Stimulated activated CD8-positive, alpha-beta memory T cell treated with anti-CD3 and anti-CD28 coated beads, Interleukin-7, amount 100 ng/mL, for 48 hours (primary cell): ENCODE measurements at regions not wholly inside any gene's neighbourhood (a gene's known extent, or its start where the extent isn't known, plus 50 kb on each side); places are given as distances from the start of the nearest gene placed in this dataset.

Experiments
- DNase-seq, 2 donors: peaks; one replicate each; pipeline ENCODE4 v3.0.0-alpha.2; 2020; ENCODE audit warnings: low read depth in 1 of 2; ENCODE audit errors: extremely low read depth in 1 of 2

- no peak for DNase-seq
Observed at GRCh38 chr4:15270201-15270600, 157.6 kb upstream of the C1QTNF7 start.

GRCh38 chr4:15286041-15286440, 141.8 kb upstream of the C1QTNF7 start:
- DNase-seq = no peak

GRCh38 chr4:15291122-15291521, 136.7 kb upstream of the C1QTNF7 start:
- no peak for DNase-seq

- no peak for DNase-seq
Observed at GRCh38 chr4:15293711-15294110, 134.1 kb upstream of the C1QTNF7 start.

GRCh38 chr4:15294202-15294601, 133.6 kb upstream of the C1QTNF7 start:
- no peak for DNase-seq

GRCh38 chr4:15294832-15295231, 133.0 kb upstream of the C1QTNF7 start:
- DNase-seq = no peak

GRCh38 chr4:15295421-15296162, 132.2 kb upstream of the C1QTNF7 start:
- no peak for DNase-seq

GRCh38 chr4:15297344-15297743, 130.5 kb upstream of the C1QTNF7 start:
- no peak for DNase-seq

GRCh38 chr4:15299627-15300026, 128.2 kb upstream of the C1QTNF7 start:
- no peak for DNase-seq

GRCh38 chr4:15303052-15303641, 124.7 kb upstream of the C1QTNF7 start:
- no peak for DNase-seq

GRCh38 chr4:15314974-15315373, 112.9 kb upstream of the C1QTNF7 start:
- no peak for DNase-seq

- DNase-seq = no peak
Observed at GRCh38 chr4:15317246-15317645, 110.6 kb upstream of the C1QTNF7 start.

GRCh38 chr4:15318621-15319348, 109.0 kb upstream of the C1QTNF7 start:
- DNase-seq = no peak

- DNase-seq = no peak
Observed at GRCh38 chr4:15320121-15320678, 107.6 kb upstream of the C1QTNF7 start.

GRCh38 chr4:15322006-15322405, 105.8 kb upstream of the C1QTNF7 start:
- DNase-seq = no peak

GRCh38 chr4:15325987-15326386, 101.8 kb upstream of the C1QTNF7 start:
- DNase-seq = no peak

GRCh38 chr4:15327311-15328298, 100.2 kb upstream of the C1QTNF7 start:
- DNase-seq = no peak

- DNase-seq = no peak
Observed at GRCh38 chr4:15331930-15332329, 95.9 kb upstream of the C1QTNF7 start.

- no peak for DNase-seq
Observed at GRCh38 chr4:15332377-15332776, 95.5 kb upstream of the C1QTNF7 start.
